OCI-LY7 (cell line): ENCODE measurements at regions not wholly inside any gene's neighbourhood (a gene's known extent, or its start where the extent isn't known, plus 50 kb on each side); places are given as distances from the start of the nearest gene placed in this dataset.

Experiments used
- CTCF ChIP-seq: fragments of 200-600 bp; sonication (generic); conservative IDR thresholded peaks from 2 replicates; pipeline ENCODE4 v1.5.1; 2014; ENCODE audit warnings: mild to moderate bottlenecking, antibody characterized with exemption, low read length, moderate library complexity, mixed read lengths
- EZH2phosphoT487 ChIP-seq: fragments of 200-600 bp; sonication (generic); IDR thresholded peaks from 2 replicates; pipeline ENCODE4 v1.6.1; 2018; ENCODE audit warnings: low read depth, borderline replicate concordance, mild to moderate bottlenecking, mixed run types, antibody characterized with exemption, low read length, moderate library complexity, mixed read lengths

- TF ChIP-seq CTCF (no peak), EZH2phosphoT487 (no peak)
Measured at GRCh38 chr1:29767088-29767685, 530.9 kb downstream of the PTPRU start.
